ENCODE measurements at regions not wholly inside any gene's neighbourhood (a gene's known extent, or its start where the extent isn't known, plus 50 kb on each side); places are given as distances from the start of the nearest gene placed in this dataset.

- in situ Hi-C loops (cut with HindIII; ENCODE audit: low pct_ligation_motif_present, low sequenced_read_pairs), result no loop called here
- TF ChIP-seq CTCF (IDR thresholded peaks at IDR 0.05; ENCODE audit: low read depth, low read length, missing control alignments), result no peak
- no peaks in the 10 kb centered on the region for H3K36me3 ChIP-seq (replicated peaks)
- H3K4me3 ChIP-seq (ENCODE audit: low read depth, low read length), result no peak overlapping the region
- no peaks in the 10 kb centered on the region for H3K27me3 ChIP-seq (replicated peaks)
- DNase-seq, result no peak
- H3K27ac ChIP-seq, result no peak overlapping the region
Measured at GRCh38 chr3:54071601-54072000, 50.8 kb upstream of the CACNA2D3 start.

DNA sequence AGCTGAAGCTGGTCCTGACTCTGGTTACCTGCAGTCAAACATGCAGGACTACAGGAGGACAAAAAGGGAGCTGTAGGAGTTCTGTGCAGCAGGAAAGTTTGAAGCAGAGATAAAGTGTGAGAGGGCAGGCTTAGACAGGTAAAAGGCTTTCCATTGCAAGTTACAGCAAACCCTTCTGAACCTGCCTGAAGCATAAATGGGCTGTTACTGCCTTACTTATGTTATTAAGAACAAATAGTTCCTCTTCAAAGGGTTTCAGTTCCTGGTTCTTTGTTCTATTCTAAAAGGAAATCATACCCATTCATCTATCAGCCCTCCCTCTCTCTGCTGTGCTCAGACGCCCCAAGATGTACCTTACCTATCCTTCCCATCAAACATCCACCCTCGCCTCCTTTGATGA, 52.4 kb upstream of the CACNA2D3 start:
- in situ Hi-C loops (cut with HindIII; ENCODE audit: low pct_ligation_motif_present, low sequenced_read_pairs), result no loop called here
- TF ChIP-seq CTCF (IDR thresholded peaks at IDR 0.05; ENCODE audit: low read depth, low read length, missing control alignments), result no peak
- Histone ChIP-seq H3K27me3 (replicated peaks) (no peaks in the 10 kb centered on the region), H3K27ac (no peak overlapping the region), H3K36me3 (replicated peaks) (no peaks in the 10 kb centered on the region), H3K4me3 (ENCODE audit: low read depth, low read length) (no peak overlapping the region)
- DNase-seq, result no peak

DNA sequence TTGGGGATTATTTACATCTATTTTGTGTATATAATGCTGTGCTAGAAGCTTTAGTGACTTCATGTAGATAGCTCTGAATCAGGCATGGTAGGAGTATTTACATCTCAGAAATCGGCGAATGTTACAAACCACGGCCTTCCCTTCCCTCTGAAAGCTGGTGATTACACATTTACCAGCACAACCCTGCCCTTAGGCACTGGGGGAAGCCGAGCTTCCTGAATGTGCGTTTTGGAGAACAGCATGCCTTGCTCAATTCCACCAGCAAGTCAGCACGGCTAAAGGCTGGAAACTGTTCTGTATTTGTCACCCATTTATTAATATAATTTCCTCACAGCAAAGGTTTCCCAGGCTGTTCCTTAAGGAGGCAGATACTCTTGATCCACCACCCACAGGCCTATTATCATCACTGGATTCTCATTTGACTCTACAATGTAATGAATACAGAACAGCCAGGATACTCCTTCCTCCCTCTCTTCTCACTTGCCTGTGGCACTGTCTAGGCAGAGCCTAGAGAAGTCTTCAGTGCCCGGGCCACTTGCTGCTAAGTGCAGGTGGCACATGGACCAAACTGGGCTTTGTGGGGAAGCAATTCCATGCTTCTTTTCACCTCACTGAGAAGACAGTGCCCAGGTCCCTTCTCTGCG, 55.2 kb upstream of the CACNA2D3 start:
- in situ Hi-C loops (cut with HindIII; ENCODE audit: low pct_ligation_motif_present, low sequenced_read_pairs), result no loop called here
- TF ChIP-seq CTCF (IDR thresholded peaks at IDR 0.05; ENCODE audit: low read depth, low read length, missing control alignments), result no peak
- Histone ChIP-seq H3K36me3 (replicated peaks) (no peaks in the 10 kb centered on the region), H3K4me3 (ENCODE audit: low read depth, low read length) (no peak overlapping the region), H3K27me3 (replicated peaks) (no peaks in the 10 kb centered on the region), H3K27ac (no peak overlapping the region)
- no peak for DNase-seq

GRCh38 chr3:54066253-54066652, 56.1 kb upstream of the CACNA2D3 start:
- Histone ChIP-seq H3K36me3 (replicated peaks) (no peaks in the 10 kb centered on the region), H3K27me3 (replicated peaks) (no peaks in the 10 kb centered on the region), H3K4me3 (ENCODE audit: low read depth, low read length) (no peak overlapping the region), H3K27ac (no peak overlapping the region)
- in situ Hi-C loops (cut with HindIII; ENCODE audit: low pct_ligation_motif_present, low sequenced_read_pairs), result no loop called here
- DNase-seq, result no peak
- TF ChIP-seq CTCF (IDR thresholded peaks at IDR 0.05; ENCODE audit: low read depth, low read length, missing control alignments), result no peak

DNA sequence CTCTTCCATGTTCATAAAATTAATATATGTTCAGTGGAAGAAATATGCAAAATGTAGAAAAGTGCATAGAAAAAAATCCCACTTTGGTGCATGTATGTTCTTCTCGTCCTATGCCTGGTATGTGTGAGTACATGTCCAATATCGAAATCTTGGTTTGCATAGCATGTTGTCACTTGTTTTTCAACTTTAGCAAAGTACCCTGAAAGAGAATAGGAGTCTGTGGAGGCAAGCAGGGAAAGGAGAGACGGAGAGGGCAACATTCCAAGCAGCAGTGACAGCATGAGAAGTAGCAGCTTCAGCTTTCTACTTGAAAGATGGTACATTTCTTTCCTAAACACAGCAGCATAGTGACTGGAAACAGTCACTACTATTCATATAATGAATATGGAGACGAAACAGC, 56.8 kb upstream of the CACNA2D3 start:
- no peak overlapping the region for H3K4me3 ChIP-seq (ENCODE audit: low read depth, low read length)
- no peak for DNase-seq
- no peaks in the 10 kb centered on the region for H3K36me3 ChIP-seq (replicated peaks)
- no peak for TF ChIP-seq CTCF (IDR thresholded peaks at IDR 0.05; ENCODE audit: low read depth, low read length, missing control alignments)
- in situ Hi-C loops (cut with HindIII; ENCODE audit: low pct_ligation_motif_present, low sequenced_read_pairs), result no loop called here
- no peaks in the 10 kb centered on the region for H3K27me3 ChIP-seq (replicated peaks)
- H3K27ac ChIP-seq, result no peak overlapping the region

DNA sequence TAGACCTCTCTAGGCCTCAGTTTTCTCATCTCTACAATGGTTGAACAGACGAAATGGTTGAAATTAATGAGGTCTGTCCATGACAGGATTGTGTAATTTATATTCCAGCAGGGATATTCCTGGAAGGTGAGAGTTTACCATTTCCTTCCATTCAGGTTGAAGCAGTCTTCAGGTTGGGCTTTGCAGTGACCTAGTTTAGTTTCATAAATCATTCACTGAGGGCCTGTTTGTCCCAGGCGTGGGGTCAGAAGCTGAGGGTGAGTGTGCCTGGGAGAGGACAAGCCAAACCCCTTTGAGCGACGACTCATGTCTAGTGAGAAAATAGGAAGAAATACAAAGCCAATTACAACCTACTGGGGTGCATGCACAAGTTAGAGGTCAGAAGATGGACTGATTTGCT, 57.2 kb upstream of the CACNA2D3 start:
- H3K27ac ChIP-seq, result no peak overlapping the region
- no peak for DNase-seq
- in situ Hi-C loops (cut with HindIII; ENCODE audit: low pct_ligation_motif_present, low sequenced_read_pairs), result no loop called here

More for the DNA sequence above, 57.2 kb upstream of the CACNA2D3 start:
- no peaks in the 10 kb centered on the region for H3K36me3 ChIP-seq (replicated peaks)
- H3K4me3 ChIP-seq (ENCODE audit: low read depth, low read length), result no peak overlapping the region
- no peaks in the 10 kb centered on the region for H3K27me3 ChIP-seq (replicated peaks)
- TF ChIP-seq CTCF (IDR thresholded peaks at IDR 0.05; ENCODE audit: low read depth, low read length, missing control alignments), result no peak

Measured in brain microvascular endothelial cell (primary cell).